GM18519 (cell line): ENCODE measurements at regions not wholly inside any gene's neighbourhood (a gene's known extent, or its start where the extent isn't known, plus 50 kb on each side); places are given as distances from the start of the nearest gene placed in this dataset.
"Not testable (repeated sequence)": the region's sequence is repeated elsewhere in the genome, so short reads cannot be mapped to it uniquely, and the experiment has no call there.

Experiments
- ATAC-seq: cut with Tn5 transposase; IDR thresholded peaks from one replicate; pipeline ENCODE4 v1.9.1; 2021; ENCODE audit warnings: mild to moderate bottlenecking, moderate library complexity; ENCODE audit not compliant: unreplicated experiment, low FRiP score

GRCh38 chr20:19833395-19833794 is 75.3 kb downstream of the RIN2 start:
- ATAC-seq = no peak

GRCh38 chr20:19834287-19834686 is 76.2 kb downstream of the RIN2 start:
- no peak for ATAC-seq

GRCh38 chr20:19834783-19835182 is 76.7 kb downstream of the RIN2 start:
- no peak for ATAC-seq

- no peak for ATAC-seq
Observed at GRCh38 chr20:19835533-19836222, 77.6 kb downstream of the RIN2 start.

GRCh38 chr20:19838468-19838867 is 80.4 kb downstream of the RIN2 start:
- ATAC-seq = no peak

- no peak for ATAC-seq
Observed at GRCh38 chr20:19839053-19839452, 81.0 kb downstream of the RIN2 start.

- no peak for ATAC-seq
Observed at GRCh38 chr20:19840111-19840710, 82.2 kb downstream of the RIN2 start.

- no peak for ATAC-seq
Observed at GRCh38 chr20:19841740-19842139, 83.7 kb downstream of the RIN2 start.

- ATAC-seq = not testable (repeated sequence)
Observed at GRCh38 chr20:19844850-19845249, 86.8 kb downstream of the RIN2 start.

- ATAC-seq = no peak
Observed at GRCh38 chr20:19847383-19847782, 89.3 kb downstream of the RIN2 start.

- ATAC-seq = no peak
Observed at GRCh38 chr20:19849341-19850197, 91.5 kb downstream of the RIN2 start.

- ATAC-seq = no peak
Observed at GRCh38 chr20:19850198-19850533, 92.1 kb downstream of the RIN2 start.

- ATAC-seq = no peak
Observed at GRCh38 chr20:19851861-19852260, 93.8 kb downstream of the RIN2 start.

- no peak for ATAC-seq
Observed at GRCh38 chr20:19855416-19855815, 97.4 kb downstream of the RIN2 start.

GRCh38 chr20:19858466-19859371 is 100.7 kb downstream of the RIN2 start:
- no peak for ATAC-seq

- ATAC-seq = no peak
Observed at GRCh38 chr20:19859444-19859843, 101.4 kb downstream of the RIN2 start.

GRCh38 chr20:19860737-19861136 is 102.7 kb downstream of the RIN2 start:
- no peak for ATAC-seq

GRCh38 chr20:19861147-19861759 is 103.2 kb downstream of the RIN2 start:
- no peak for ATAC-seq

GRCh38 chr20:19864130-19864529 is 106.1 kb downstream of the RIN2 start:
- no peak for ATAC-seq

GRCh38 chr20:19866070-19866469 is 108.0 kb downstream of the RIN2 start:
- no peak for ATAC-seq
